Islet of Langerhans (tissue), 1 donor: ENCODE measurements at regions not wholly inside any gene's neighbourhood (a gene's known extent, or its start where the extent isn't known, plus 50 kb on each side); places are given as distances from the start of the nearest gene placed in this dataset.

Source experiments
- FAIRE-seq: peaks from one replicate; lab custom pipeline; 2011; peaks lifted over from hg19 to GRCh38; lab: Jason Lieb, UNC

- no peak for FAIRE-seq
Measured at GRCh38 chr1:55610203-55610602, 395.0 kb upstream of the USP24 start.

DNA sequence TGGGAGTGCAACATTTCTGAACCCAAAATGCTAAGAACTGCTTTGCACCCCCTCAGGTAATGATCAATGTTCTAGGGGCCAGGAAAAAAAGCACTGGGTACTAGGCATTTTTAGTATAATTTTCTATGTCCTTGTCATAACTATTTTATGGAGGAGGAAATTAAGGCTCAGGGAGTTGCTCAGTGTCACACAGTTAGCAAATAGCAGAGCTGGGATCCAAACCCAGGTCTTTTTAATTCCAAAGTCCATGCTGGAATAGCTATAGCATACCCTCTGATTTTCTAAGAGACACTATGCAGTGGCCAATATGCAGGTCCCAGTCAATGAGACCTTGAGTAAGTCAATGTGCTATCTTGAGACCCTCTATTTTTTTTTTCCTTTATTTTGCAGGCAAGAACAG lies 394.5 kb upstream of the USP24 start:
- no peak for FAIRE-seq

GRCh38 chr1:55605155-55605554 lies 390.0 kb upstream of the USP24 start:
- no peak for FAIRE-seq

- FAIRE-seq = no peak
Measured at GRCh38 chr1:55604749-55605148, 389.6 kb upstream of the USP24 start.

DNA sequence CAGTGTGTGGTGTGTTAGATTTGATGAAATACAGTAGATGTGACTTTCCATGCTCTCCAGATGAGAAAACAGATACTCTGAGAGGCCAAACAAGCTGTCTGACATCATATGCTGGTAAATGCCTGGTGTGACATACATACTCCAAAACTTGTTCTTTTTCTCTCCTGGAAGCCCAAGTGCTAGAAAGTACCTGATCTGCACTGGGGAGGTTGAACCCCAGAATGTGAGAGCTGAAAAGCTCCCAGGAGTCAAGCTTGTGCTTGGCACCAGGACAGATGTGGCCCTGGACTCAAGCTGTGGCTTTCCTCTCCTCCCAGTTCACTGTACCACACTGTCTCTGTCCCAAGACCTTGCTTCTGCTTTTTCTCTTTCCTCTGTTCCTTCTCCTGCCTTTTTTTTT lies 389.0 kb upstream of the USP24 start:
- FAIRE-seq = no peak

GRCh38 chr1:55600242-55600641 lies 385.1 kb upstream of the USP24 start:
- no peak for FAIRE-seq

DNA sequence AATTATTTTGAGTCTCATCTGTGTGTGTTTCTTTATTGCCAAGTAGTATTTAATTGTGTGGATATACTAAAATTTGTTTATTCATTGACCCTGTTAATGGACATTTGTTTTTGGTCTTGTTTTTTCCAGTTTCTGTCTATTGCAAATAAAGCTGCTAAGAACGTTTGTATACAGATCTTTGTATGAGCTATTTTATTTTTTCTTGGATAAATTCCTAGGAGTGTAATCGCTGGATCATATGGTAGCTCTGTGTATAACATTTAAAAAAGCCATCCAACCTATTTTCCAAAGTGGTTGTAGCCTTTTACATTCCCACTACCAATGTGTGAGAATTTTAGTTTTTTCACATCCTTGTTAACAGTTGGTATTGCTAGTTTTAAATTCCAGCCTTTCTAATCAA lies 382.7 kb upstream of the USP24 start:
- no peak for FAIRE-seq

GRCh38 chr1:55594701-55595100 lies 379.5 kb upstream of the USP24 start:
- no peak for FAIRE-seq

DNA sequence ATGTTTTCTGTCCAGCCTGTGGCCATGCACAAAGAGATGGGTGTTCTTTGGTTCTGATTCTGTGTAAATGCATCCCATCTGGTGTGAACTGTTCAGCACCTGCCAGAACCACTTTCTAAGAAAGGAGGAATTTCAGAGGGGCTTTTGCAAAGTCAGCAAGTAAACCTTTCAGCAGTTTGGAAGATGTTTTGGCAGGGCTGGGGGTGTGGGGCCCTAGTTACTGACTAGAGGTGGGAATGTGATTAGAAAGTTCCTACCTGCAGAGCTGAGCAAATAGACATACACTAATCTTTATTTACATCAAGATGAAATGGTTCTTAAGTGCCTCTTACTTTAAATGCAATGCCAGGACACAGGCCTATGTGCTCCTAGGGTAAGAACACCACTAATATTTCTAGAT lies 378.1 kb upstream of the USP24 start:
- no peak for FAIRE-seq

GRCh38 chr1:55592122-55592521 lies 377.0 kb upstream of the USP24 start:
- FAIRE-seq = no peak

DNA sequence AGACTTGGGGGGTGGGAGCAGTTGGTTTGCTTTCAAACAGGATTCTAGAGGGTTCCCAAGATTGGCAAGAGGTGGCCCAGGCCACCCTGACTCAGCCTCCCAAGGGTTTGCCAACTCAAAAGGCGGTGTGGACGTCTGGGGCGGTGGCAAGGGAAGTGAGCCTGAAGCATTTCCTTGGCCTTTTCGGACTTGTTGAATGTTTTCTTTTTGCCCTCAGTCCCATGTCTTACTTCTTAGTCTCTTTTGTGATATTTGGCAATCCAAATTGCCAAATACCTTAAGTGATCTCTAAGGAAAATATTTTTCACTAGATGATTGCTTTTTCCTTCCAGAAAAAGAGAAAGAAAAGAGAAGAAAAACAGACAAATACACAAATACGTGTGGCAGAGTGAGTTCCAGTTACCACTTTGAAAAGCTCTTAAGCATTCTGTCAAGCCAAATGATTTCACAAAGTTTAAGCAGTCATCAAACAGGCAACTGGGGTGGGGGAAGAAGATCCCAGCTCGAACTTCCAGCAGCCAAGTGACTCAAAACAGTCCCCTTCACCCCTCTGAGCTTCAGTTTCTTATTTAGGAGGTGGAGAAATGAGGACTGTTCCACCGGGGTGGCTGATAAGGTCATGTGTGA lies 374.6 kb upstream of the USP24 start:
- FAIRE-seq = no peak

DNA sequence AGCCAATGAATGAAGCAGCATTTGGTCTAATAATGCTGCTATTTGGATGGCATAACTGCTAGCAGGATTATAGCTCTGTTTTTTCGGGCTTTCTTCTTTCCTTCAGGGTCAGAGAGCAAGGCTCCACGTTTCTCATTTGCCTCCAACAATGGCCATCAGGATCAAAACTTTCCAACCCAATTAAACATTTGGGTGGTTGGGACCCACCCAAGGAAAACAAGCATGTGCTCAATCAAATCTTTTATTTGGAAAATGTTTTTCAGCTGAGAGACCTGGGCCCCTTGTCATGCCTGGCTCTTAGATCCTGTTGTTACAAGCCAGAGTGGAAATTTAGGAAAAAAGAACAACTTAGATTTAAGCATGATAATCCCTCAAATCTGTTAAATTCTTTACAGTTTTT lies 373.1 kb upstream of the USP24 start:
- no peak for FAIRE-seq

- no peak for FAIRE-seq
Measured at GRCh38 chr1:55586771-55587170, 371.6 kb upstream of the USP24 start.

DNA sequence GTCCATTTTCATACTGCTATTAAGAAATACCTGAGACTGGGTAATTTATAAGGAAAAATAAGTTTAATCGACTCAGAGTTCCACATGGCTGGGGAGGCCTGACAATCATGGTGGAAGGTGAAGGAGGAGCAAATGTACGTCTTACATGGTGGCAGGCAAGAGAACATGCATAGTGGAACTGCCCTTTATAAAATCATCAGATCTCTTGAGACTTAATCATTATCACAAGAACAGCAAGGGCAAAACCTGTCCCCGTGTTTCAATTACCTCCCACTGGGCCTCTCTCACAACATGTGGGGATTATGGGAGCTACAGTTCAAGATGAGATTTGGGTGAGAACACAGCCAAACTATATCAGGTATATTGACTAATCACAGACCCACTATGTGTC lies 370.2 kb upstream of the USP24 start:
- no peak for FAIRE-seq

- no peak for FAIRE-seq
Measured at GRCh38 chr1:55584526-55585401, 369.6 kb upstream of the USP24 start.

- FAIRE-seq = no peak
Measured at GRCh38 chr1:55582084-55582483, 366.9 kb upstream of the USP24 start.

DNA sequence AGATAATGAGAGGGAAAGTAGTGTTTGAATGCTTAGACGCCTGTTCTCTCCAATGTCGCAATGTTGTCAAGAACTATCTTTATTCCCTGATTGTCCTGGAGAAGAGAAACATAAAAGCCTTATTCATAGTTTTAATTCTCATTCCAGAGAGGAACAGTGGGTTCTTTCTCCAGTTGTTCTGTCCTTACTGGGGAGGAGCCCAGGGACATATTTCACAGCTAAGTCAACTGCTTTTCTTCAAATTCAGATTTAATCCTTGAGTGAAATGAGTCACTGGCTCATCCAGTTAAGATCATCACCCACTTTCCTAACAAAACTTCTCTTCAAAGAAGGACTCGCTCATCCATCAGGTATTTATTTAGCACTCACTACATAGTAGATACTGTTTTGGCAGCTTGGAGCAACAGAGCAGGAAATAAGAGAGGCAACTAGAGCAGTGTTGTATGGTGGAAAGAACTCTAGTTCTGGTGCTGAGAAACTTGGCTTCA lies 365.7 kb upstream of the USP24 start:
- FAIRE-seq = no peak

DNA sequence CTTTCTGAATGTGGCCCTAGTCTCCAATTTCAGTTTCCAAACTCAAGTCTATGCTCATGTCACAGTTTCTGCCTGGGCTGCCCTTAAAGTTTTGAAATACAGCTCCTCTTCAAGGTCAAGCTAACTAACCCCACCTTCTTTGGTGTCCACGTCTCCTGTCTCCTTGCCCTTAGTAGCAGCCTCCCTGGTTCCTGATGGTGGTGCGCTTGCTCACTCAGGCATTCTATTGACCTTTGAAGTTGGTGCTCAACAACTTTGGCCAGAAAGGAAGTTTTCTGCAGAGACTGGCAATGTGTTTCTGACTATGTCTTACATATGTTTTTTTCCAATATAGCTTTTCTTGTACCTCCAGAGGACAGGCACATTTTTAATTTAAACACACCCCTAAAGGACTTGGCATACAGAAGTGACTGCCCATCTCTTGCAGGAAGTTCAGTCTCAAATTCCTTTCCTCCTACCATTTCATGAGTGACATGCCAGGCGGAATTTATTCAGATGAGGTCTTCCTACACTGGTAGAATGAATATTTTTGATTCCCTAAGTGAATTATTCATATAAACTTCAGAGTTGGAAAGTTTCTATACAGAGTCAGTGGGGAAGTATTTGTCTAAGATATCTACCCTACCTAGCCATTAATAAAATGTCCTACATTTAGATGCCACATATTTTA lies 364.3 kb upstream of the USP24 start:
- no peak for FAIRE-seq

DNA sequence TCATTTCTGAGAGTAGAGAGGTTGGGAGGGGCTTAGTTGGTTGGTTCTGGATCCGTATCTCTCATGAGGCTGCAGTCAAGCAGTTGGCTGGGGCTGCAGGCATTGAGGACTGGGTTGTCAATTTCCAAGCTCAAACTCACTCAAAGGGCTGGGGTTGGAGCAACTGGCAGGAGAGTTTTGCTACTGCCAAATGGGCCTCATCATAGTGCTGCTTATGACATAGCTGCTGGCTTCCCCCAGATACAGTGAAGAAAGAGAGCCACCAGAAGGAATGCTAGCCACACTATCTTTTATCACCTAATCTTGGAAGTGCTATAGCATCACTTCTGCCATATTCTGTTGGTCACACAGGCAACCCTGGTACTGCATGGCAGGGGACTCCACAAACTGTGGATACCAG lies 363.5 kb upstream of the USP24 start:
- FAIRE-seq = no peak

GRCh38 chr1:55575571-55576279 lies 360.6 kb upstream of the USP24 start:
- no peak for FAIRE-seq

DNA sequence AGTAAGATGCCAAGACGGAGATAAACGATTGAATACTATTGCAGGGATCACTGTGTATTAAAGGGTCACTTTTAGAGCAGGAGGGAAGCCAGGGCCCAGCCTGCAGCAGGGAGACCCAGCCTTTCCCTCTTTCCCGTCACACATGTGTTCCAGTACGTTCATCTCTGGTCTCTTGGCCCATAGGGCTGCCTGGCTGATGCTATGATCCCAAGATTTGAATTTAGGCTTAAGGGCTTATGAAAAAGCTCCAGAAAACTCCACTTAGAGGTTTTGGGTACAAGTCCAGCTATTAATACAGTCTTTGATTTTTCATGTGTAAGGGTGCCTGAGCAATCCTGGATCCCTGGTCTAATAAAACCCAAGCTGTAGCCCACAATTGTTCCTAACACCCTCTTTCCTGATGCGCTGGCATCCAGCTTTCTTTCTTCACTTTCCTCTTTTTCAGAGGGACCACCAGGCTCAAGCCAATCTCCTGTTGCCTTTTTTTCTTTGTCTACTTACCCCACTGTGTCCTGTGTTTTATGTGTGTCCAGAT lies 359.6 kb upstream of the USP24 start:
- FAIRE-seq = no peak
